ENCODE measurements at regions not wholly inside any gene's neighbourhood (a gene's known extent, or its start where the extent isn't known, plus 50 kb on each side); places are given as distances from the start of the nearest gene placed in this dataset.

DNA sequence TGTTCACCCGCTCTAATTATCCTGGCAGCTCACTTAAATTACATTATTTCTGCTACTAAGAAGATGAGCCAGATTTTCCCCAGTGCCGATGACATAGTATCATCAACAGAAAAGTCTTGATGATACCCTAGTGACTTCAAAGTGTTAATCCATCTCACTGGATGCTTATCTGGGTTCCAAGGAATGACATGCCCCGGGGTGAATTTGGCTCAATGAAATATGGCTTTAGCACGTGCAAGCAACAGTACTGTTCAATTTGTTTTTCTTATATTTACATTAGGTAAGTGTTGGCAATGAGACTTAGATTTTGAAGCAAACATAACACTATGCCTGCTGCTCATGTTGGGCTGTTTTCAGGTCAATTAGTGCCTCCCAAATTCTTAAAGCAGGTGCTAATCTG is 548.2 kb upstream of the SLITRK1 start:
- in situ Hi-C loops (cut with HindIII; ENCODE audit: low sequenced_read_pairs), result no loop called here

GRCh38 chr13:84430015-84430414 is 547.7 kb upstream of the SLITRK1 start:
- in situ Hi-C loops (cut with HindIII; ENCODE audit: low sequenced_read_pairs), result no loop called here

DNA sequence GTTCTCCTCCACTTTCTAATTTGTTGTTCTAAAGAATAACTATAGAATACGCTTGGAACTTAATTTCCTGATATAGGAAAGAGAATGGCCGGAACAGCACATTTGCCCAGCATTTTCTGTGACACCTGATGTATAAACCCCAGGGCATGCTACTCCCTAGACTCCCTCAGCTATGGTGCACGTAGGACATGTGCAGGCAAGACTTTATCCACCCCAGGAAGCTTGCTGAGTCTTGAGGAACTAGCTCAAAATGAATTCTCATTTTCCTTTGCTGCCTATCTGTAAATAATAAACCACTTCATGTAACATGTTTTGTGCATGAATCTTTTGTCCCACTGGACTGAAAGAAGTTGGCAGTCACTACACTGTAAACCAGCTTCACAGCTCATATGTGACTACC is 535.8 kb upstream of the SLITRK1 start:
- in situ Hi-C loops (cut with HindIII; ENCODE audit: low sequenced_read_pairs), result no loop called here

- in situ Hi-C loops (cut with HindIII; ENCODE audit: low sequenced_read_pairs), result no loop called here
These were observed 535.1 kb upstream of the SLITRK1 start for GRCh38 chr13:84417416-84417815.

DNA sequence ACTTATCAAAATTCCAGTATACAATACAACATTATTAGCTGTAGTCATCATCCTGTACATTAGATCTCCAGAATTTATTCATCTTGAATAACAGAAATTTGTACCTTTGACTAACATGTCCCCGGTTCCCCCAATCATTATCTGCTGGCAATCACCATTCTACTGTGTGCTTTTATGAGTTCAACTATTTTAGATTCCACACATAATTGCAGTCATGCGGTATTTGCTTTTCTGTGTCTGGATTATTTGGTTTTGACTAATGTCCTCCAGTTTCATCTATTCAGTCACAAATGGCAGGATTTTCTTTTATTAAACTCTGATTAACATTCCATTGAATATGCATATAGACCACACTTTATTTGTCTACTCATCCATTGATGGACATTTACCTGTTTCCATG is 530.7 kb upstream of the SLITRK1 start:
- in situ Hi-C loops (cut with HindIII; ENCODE audit: low sequenced_read_pairs), result no loop called here

DNA sequence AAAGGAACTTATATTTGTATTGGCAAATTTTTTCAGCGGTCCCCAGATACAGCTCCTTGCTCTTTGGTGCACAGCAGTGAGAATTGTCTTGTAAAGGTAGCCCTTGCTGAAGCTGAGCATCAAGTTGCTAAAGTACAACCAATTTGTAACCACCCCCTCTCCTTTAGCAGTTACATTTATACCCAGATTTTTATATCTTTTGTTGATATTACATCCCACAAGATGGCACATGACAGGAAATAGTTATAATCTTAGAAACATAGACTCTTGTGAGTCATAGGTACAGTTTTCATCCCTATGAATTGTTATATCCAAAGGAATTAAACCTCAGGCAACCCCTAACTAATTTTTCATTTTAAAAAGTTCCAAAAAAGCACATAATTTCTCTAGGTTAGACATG is 523.0 kb upstream of the SLITRK1 start:
- in situ Hi-C loops (cut with HindIII; ENCODE audit: low sequenced_read_pairs), result no loop called here

- in situ Hi-C loops (cut with HindIII; ENCODE audit: low sequenced_read_pairs), result no loop called here
These were observed 518.4 kb upstream of the SLITRK1 start for GRCh38 chr13:84400706-84401105.

DNA sequence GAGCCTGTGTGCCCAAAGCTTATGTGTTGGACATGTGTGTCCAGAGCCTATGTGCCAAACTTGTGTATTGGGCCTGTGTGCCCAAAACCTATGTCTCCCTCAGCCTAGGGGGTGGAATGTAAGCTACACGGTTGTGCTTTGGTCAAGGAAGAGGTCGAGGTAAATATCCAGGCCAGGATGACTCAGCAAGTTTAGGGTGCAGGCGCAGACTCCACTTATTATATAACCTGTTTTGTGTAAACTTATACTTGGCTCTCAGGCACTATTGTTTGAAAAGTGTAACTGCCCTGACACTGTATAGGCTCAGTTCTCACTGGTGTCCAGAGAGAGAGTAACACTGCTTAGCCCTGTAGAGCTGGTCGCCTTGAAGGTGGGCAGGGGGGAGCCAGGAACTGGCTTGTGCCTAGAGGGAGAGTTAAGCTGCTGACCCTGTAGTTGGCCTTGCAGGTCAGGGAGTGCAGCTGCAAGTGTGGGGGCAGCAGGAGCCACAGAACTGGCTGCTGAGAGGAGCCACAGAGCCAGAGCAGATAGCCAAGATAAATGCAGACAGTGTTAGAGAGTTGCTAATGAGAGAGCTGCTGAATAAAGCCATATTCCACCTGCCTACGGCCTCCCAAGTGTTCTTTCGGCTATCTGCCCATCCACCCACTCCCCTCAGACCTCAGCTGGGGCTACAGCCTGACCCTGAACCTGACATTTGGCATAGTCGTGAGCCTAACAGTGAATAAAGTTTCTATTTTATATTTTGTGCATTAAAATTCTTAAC is 517.2 kb upstream of the SLITRK1 start:
- in situ Hi-C loops (cut with HindIII; ENCODE audit: low sequenced_read_pairs), result no loop called here

DNA sequence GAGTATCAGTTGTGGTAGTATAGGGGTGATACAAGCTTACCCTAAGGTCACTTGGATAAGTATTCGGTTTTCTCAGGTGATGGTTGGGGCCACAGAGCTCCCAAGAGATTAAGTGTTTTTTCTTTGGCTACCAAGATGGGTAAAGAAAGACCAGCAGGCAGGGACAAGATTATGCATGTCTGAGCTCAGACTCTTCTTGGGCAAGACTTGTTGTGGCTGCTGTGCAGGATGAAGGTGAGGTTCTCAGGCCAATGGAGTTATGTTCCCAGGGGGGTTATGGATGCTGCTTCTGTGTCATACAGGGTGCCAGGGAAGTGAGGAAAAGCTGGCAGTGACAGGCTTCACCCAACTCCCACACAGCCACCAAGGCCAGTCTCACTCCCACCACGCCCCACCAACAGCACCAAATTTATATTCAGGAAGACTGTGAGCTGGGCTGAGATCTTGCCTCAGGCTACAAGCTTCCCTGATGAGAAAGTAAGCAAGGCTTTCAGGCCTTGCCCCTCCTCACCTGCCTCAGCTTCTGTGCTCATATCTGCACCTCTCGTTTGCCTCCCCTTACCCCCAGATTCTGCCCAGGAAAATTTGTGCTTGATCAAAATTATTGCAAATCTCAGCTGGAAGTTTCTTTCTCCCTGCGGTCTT is 511.8 kb upstream of the SLITRK1 start:
- in situ Hi-C loops (cut with HindIII; ENCODE audit: low sequenced_read_pairs), result no loop called here

DNA sequence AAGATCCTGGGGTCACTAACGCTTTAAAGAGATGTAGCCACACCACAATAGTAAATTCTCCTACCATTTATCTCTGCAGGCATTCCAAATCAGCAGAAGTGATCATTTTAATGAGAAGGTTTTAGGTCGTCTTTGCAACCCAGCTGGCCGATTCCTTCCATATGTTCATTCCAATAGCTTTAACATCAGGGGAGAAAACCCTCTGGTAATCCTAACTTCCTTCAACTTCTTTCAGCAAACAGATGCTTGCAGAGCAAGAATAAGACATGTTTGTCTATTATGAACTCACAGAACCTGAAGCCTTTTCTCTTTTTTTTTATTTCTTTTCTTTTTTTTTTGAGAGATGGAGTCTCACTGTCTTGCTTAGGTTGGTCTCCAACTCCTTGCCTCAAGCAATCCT is 498.6 kb upstream of the SLITRK1 start:
- in situ Hi-C loops (cut with HindIII; ENCODE audit: low sequenced_read_pairs), result no loop called here

- in situ Hi-C loops (cut with HindIII; ENCODE audit: low sequenced_read_pairs), result no loop called here
These were observed 494.8 kb upstream of the SLITRK1 start for GRCh38 chr13:84377106-84377505.

GRCh38 chr13:84366506-84366905 is 484.2 kb upstream of the SLITRK1 start:
- in situ Hi-C loops (cut with HindIII; ENCODE audit: low sequenced_read_pairs), result no loop called here

- in situ Hi-C loops (cut with HindIII; ENCODE audit: low sequenced_read_pairs), result no loop called here
These were observed 480.5 kb upstream of the SLITRK1 start for GRCh38 chr13:84362777-84363176.

DNA sequence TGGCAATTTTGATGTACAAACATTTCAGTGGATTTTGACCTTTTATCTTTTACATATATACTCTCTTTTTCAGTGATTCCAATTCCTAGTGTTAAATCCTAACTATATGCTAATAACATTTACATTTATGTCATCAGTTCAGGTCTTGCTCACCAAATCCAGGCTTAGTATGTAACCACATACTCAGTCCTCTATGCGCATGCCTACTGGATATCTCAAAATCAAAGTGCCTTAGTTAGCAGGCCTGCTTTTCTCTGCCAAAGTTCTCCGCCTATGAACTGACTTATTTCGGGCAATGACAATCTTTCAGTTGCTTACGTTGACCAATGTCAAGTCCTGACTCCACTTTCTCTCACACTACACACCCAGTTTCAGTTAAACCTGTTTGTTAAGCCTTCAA is 478.5 kb upstream of the SLITRK1 start:
- in situ Hi-C loops (cut with HindIII; ENCODE audit: low sequenced_read_pairs), result no loop called here

- in situ Hi-C loops (cut with HindIII; ENCODE audit: low sequenced_read_pairs), result no loop called here
These were observed 476.3 kb upstream of the SLITRK1 start for GRCh38 chr13:84358601-84359000.

DNA sequence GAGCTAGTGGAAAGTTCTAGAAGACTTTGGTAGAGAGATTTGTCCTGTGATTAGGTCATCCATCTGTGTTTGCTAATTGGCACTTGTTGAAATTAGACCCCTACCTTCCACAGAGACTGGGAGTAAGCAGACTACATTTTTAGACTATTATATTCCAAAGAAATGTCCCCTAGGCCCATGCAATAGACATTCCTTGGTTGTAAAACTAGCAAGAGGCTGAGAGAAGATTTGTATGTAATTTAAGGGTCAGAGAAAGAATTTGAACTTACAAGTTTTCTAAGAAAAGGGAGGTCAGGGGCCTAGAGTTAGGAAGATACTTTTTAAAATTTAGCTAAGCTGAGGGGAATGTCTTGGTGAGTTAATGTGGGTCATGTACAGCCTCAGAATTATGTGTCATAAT is 470.7 kb upstream of the SLITRK1 start:
- in situ Hi-C loops (cut with HindIII; ENCODE audit: low sequenced_read_pairs), result no loop called here

- in situ Hi-C loops (cut with HindIII; ENCODE audit: low sequenced_read_pairs), result no loop called here
These were observed 457.2 kb upstream of the SLITRK1 start for GRCh38 chr13:84339456-84339855.

DNA sequence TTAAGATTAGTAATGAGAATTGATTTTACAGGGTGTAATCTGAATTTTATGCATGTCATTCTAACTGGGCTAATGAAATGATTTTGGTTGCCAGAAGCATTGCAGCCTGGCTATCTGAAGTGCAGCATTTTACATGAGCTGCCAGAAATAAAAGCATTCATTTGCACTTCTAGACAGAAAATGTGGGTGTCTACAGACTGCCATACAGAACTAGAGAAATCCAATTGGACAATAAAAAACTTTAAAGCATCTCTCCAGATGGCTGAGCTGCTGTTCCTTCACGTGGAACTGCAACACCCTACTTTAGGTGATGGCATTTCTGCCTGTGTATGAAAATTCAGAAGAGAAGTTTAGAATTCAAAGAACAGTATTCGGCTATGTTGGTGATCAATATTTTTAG is 450.1 kb upstream of the SLITRK1 start:
- in situ Hi-C loops (cut with HindIII; ENCODE audit: low sequenced_read_pairs), result no loop called here

DNA sequence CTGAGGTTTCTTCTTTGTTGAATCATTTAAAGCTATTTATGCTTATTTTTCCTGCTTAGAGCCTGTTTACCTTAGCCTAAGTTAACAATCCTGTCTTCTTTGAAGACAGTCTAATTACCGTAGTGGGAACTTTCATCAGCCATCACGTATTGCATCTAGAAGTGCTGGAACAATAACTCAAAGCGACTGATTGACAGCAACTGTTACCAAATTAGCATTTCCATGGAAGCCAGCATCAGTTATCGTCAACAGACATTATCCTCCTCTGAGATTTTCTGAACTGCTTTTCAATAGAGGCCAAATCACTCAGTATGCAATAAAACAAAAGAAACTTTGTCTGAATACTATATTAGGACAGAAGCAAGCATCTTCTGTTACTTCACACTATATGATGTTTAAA is 433.3 kb upstream of the SLITRK1 start:
- in situ Hi-C loops (cut with HindIII; ENCODE audit: low sequenced_read_pairs), result no loop called here

GRCh38 chr13:84303035-84303434 is 420.8 kb upstream of the SLITRK1 start:
- in situ Hi-C loops (cut with HindIII; ENCODE audit: low sequenced_read_pairs), result no loop called here

- in situ Hi-C loops (cut with HindIII; ENCODE audit: low sequenced_read_pairs), result no loop called here
These were observed 415.0 kb upstream of the SLITRK1 start for GRCh38 chr13:84297251-84297650.

- in situ Hi-C loops (cut with HindIII; ENCODE audit: low sequenced_read_pairs), result no loop called here
These were observed 414.1 kb upstream of the SLITRK1 start for GRCh38 chr13:84296401-84296800.

DNA sequence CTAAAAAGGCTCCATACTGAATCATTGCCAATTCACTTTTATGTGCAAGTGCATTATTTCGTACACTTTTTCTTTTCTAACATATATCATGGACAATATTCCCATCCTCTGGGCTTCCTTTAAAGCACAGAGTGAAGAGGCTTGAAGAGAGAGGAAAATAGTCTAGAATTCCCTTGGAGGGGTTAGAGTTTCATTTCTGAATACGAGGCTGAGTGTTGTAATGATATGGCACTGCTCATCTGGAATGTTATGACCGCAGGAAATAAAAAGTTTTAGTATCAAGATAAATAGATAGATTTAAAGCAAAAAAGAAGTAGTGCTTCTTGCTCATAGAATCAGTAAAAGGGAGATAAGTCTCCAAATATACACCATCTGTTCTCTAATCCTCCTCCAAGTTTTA is 412.3 kb upstream of the SLITRK1 start:
- in situ Hi-C loops (cut with HindIII; ENCODE audit: low sequenced_read_pairs), result no loop called here

Measured in DLD1 (cell line).